NCI-H1092 treated with DMSO at 0.1 percent for 48 hours (cell line): ENCODE measurements at regions not wholly inside any gene's neighbourhood (a gene's known extent, or its start where the extent isn't known, plus 50 kb on each side); places are given as distances from the start of the nearest gene placed in this dataset.

ENCODE experiments used
- DNase-seq: peaks from one replicate; lab custom pipeline; 2025; lab: John Stamatoyannopoulos, UW

GRCh38 chr6:128666405-128666804 lies 146.0 kb upstream of the PTPRK start:
- DNase-seq = no peak

- DNase-seq = no peak
Observed at GRCh38 chr6:128663238-128663637, 142.8 kb upstream of the PTPRK start.

- no peak for DNase-seq
Observed at GRCh38 chr6:128659878-128660622, 139.7 kb upstream of the PTPRK start.

- DNase-seq = no peak
Observed at GRCh38 chr6:128659276-128659675, 138.9 kb upstream of the PTPRK start.

GRCh38 chr6:128657181-128657580 lies 136.8 kb upstream of the PTPRK start:
- DNase-seq = no peak

GRCh38 chr6:128655978-128656498 lies 135.6 kb upstream of the PTPRK start:
- DNase-seq = no peak

- no peak for DNase-seq
Observed at GRCh38 chr6:128648022-128648598, 127.7 kb upstream of the PTPRK start.

GRCh38 chr6:128642132-128642531 lies 121.7 kb upstream of the PTPRK start:
- DNase-seq = no peak

- DNase-seq = no peak
Observed at GRCh38 chr6:128641703-128642102, 121.3 kb upstream of the PTPRK start.

GRCh38 chr6:128638817-128639216 lies 118.4 kb upstream of the PTPRK start:
- DNase-seq = no peak

- no peak for DNase-seq
Observed at GRCh38 chr6:128635219-128635618, 114.8 kb upstream of the PTPRK start.

GRCh38 chr6:128632131-128632530 lies 111.7 kb upstream of the PTPRK start:
- no peak for DNase-seq

GRCh38 chr6:128631031-128631430 lies 110.6 kb upstream of the PTPRK start:
- no peak for DNase-seq

- DNase-seq = no peak
Observed at GRCh38 chr6:128630213-128630612, 109.8 kb upstream of the PTPRK start.

- no peak for DNase-seq
Observed at GRCh38 chr6:128617285-128617684, 96.9 kb upstream of the PTPRK start.

- no peak for DNase-seq
Observed at GRCh38 chr6:128616342-128616741, 95.9 kb upstream of the PTPRK start.

GRCh38 chr6:128606611-128607010 lies 86.2 kb upstream of the PTPRK start:
- no peak for DNase-seq

- DNase-seq = no peak
Observed at GRCh38 chr6:128605961-128606360, 85.6 kb upstream of the PTPRK start.

GRCh38 chr6:128601060-128601459 lies 80.7 kb upstream of the PTPRK start:
- no peak for DNase-seq

GRCh38 chr6:128600397-128600951 lies 80.1 kb upstream of the PTPRK start:
- DNase-seq = peak; percentile 2

- no peak for DNase-seq
Observed at GRCh38 chr6:128599036-128599435, 78.6 kb upstream of the PTPRK start.

- DNase-seq = no peak
Observed at GRCh38 chr6:128598571-128598970, 78.2 kb upstream of the PTPRK start.

- no peak for DNase-seq
Observed at GRCh38 chr6:128597956-128598355, 77.6 kb upstream of the PTPRK start.
